ENCODE measurements at regions not wholly inside any gene's neighbourhood (a gene's known extent, or its start where the extent isn't known, plus 50 kb on each side); places are given as distances from the start of the nearest gene placed in this dataset.

- TF ChIP-seq MXI1 (IDR thresholded peaks at IDR 0.05; ENCODE audit: low read depth, low read length) (no peak), CEBPB (IDR thresholded peaks at IDR 0.05; ENCODE audit: borderline replicate concordance in 1 of 2, low read depth in 2 of 2, low read length in 2 of 2) (no peak)
These were observed 110.9 kb upstream of the JAG1 start (continued) for GRCh38 chr20:10784554-10785183.

GRCh38 chr20:10786678-10787077 is 112.9 kb upstream of the JAG1 start:
- 0% methylated on average over 1 of the region's 1 CpG for WGBS (ENCODE audit: insufficient coverage, insufficient replicate concordance, low lambda C conversion rate, missing lambda C conversion rate)
- no TSS peak for BruUV-seq (replicated peaks)
- Histone ChIP-seq H3K36me3 (ENCODE audit: control insufficient read depth in 2 of 2, insufficient read depth in 2 of 2, low read length in 1 of 2) (no peaks in the 10 kb centered on the region), H3K4me1 (ENCODE audit: control insufficient read depth, insufficient read depth, low read length) (no peaks in the 10 kb centered on the region), H2AFZ (ENCODE audit: control insufficient read depth, low read depth, low read length) (no peak overlapping the region), H3K79me2 (ENCODE audit: control insufficient read depth, insufficient read depth, low read length) (no peaks in the 10 kb centered on the region), H3K4me2 (ENCODE audit: control insufficient read depth, insufficient read depth) (no peak overlapping the region), H3K27ac (ENCODE audit: control insufficient read depth, insufficient read depth) (no peak overlapping the region), H3K4me3 (no peak overlapping the region), H3K9ac (ENCODE audit: control insufficient read depth, insufficient read depth, low read length) (no peak overlapping the region), H3K9me3 (replicated peaks; ENCODE audit: control insufficient read depth, insufficient read depth, low read length) (no peaks in the 10 kb centered on the region; the same call in 1 of the 3 replicates), H3K27me3 (replicated peaks in 1 of 2; ENCODE audit: control insufficient read depth in 2 of 2, insufficient read depth in 2 of 2, low read length in 1 of 2) (no peaks in the 10 kb centered on the region), H4K20me1 (ENCODE audit: control insufficient read depth, insufficient read depth) (no peaks in the 10 kb centered on the region)
- POLR2A ChIA-PET = no interaction called here
- SMC1A ChIA-PET (ENCODE audit: uncharacterized antibody, unreplicated experiment) = no interaction called here
- CTCF ChIA-PET = no interaction called here
- ATAC-seq (no peak), DNase-seq (ENCODE audit: low read depth, low spot score) (no peak), FAIRE-seq (no peak)
- RAD21 ChIA-PET (ENCODE audit: unreplicated experiment) = no interaction called here
- TF ChIP-seq ELK1 (IDR thresholded peaks at IDR 0.05; ENCODE audit: low read depth, low read length) (no peak), PKNOX1 (IDR thresholded peaks at IDR 0.05) (no peak), TCF7 (IDR thresholded peaks at IDR 0.05; ENCODE audit: borderline replicate concordance) (no peak), NBN (IDR thresholded peaks at IDR 0.05) (no peak), IKZF1 (conservative IDR thresholded peaks at IDR 0.05) (no peak), CREM (IDR thresholded peaks at IDR 0.05; ENCODE audit: low read depth) (no peak)
- in situ Hi-C loops (cut with MboI) = no loop called here
- intact Hi-C loops (cut with micrococcal nuclease; ENCODE audit: unreplicated experiment) = no loop called here

Measured in GM12878 (cell line).